PC-9 (cell line): ENCODE measurements at regions not wholly inside any gene's neighbourhood (a gene's known extent, or its start where the extent isn't known, plus 50 kb on each side); places are given as distances from the start of the nearest gene placed in this dataset.

ENCODE experiments used
- CTCF ChIP-seq: fragments of 200-600 bp; sonication (generic); conservative IDR thresholded peaks from 2 replicates; pipeline ENCODE4 v1.6.1; 2017; ENCODE audit warnings: mixed run types, antibody characterized with exemption, mild to moderate bottlenecking, moderate library complexity
- EZH2 ChIP-seq: fragments of 200-600 bp; sonication (generic); IDR thresholded peaks from 2 replicates; pipeline ENCODE4 v1.8.0; 2017; ENCODE audit warnings: antibody characterized with exemption, low read depth

GRCh38 chr5:40233268-40233667 is 446.4 kb upstream of the PTGER4 start:
- TF ChIP-seq CTCF (no peak), EZH2 (no peak)
